Small intestine (tissue), 7 donors: ENCODE measurements at regions not wholly inside any gene's neighbourhood (a gene's known extent, or its start where the extent isn't known, plus 50 kb on each side); places are given as distances from the start of the nearest gene placed in this dataset.
A peak's percentile ranks its signal among the peaks of the same experiment; 100 is the strongest.

Experiments
- DNase-seq, 2 donors: peaks; one replicate each; pipeline versions ENCODE4 v3.0.0 to v3.0.0-alpha.2; 2013
- FAIRE-seq: peaks from 2 replicates; lab custom pipeline; 2012; peaks lifted over from hg19 to GRCh38; lab: Jason Lieb, UNC
- H3K27ac ChIP-seq, 3 donors: one replicate each; pipeline ENCODE4 v1.5.1; 2013; ENCODE audit warnings: low read length in 2 of 3, mild to moderate bottlenecking in 2 of 3, control low read depth in 1 of 3, inconsistent platforms in 1 of 3, low read depth in 1 of 3, moderate library complexity in 1 of 3
- H3K27me3 ChIP-seq, 3 donors: one replicate each; pipeline ENCODE4 v1.6.1; 2013; ENCODE audit warnings: low read length in 3 of 3, inconsistent platforms in 1 of 3; ENCODE audit not compliant: control insufficient read depth in 3 of 3, insufficient read depth in 3 of 3
- H3K36me3 ChIP-seq, 3 donors: one replicate each; pipeline ENCODE4 v1.6.1; 2013; ENCODE audit warnings: low read length in 3 of 3, inconsistent platforms in 1 of 3, low read depth in 1 of 3, mild to moderate bottlenecking in 1 of 3, moderate library complexity in 1 of 3; ENCODE audit not compliant: control insufficient read depth in 3 of 3, insufficient read depth in 2 of 3
- H3K4me1 ChIP-seq, 3 donors: one replicate each; pipeline ENCODE4 v1.6.1; 2013; ENCODE audit warnings: low read length in 2 of 3, inconsistent platforms in 1 of 3, low read depth in 1 of 3, mild to moderate bottlenecking in 1 of 3, moderate library complexity in 1 of 3; ENCODE audit not compliant: control insufficient read depth in 3 of 3, insufficient read depth in 2 of 3
- H3K4me3 ChIP-seq, 3 donors: one replicate each; pipeline ENCODE4 v1.5.1; 2013; ENCODE audit warnings: low read length in 3 of 3, control low read depth in 1 of 3, inconsistent platforms in 1 of 3, low read depth in 1 of 3, mild to moderate bottlenecking in 1 of 3, moderate library complexity in 1 of 3
- H3K9me3 ChIP-seq, 2 donors: one replicate each; pipeline ENCODE4 v1.6.1; 2013; ENCODE audit warnings: low read depth in 1 of 2, low read length in 1 of 2; ENCODE audit not compliant: control insufficient read depth in 2 of 2, insufficient read depth in 1 of 2
- whole genome bisulfite sequencing, 3 donors: extraction: QIAGEN DNeasy Blood & Tissue Kit; methylation state at CpG; one replicate each; pipeline ENCODE4 v1.1.7; 2013; 5-methylcytosine and 5-hydroxymethylcytosine counted together
- donor health status: healthy with polysubstance abuse.
- donor health status: control.
- donor health status: control.
- donor health status: Bipolar disorder and iron deficiency.
- donor health status: healthy.

- WGBS, 3 donors: 82 to 95% (median 92%) methylated on average over 4 of the region's 4 CpGs
- DNase-seq (no peak), FAIRE-seq (no peak)
- H3K27ac ChIP-seq: no peak overlapping the region
- peaks cover 0 to 3% (median 0%) of the 10 kb centered on the region in 3 donors for H3K4me1 ChIP-seq
- no peaks in the 10 kb centered on the region for H3K9me3 ChIP-seq
- H3K27me3 ChIP-seq: no peaks in the 10 kb centered on the region
- H3K4me3 ChIP-seq: no peak overlapping the region
- H3K36me3 ChIP-seq: no peaks in the 10 kb centered on the region
These were observed 55.5 kb downstream of the MID1IP1 start for GRCh38 chrX:38856670-38857265.

- Histone ChIP-seq H3K27ac (no peak overlapping the region), H3K9me3 (no peaks in the 10 kb centered on the region), H3K4me1 (peaks cover 0 to 3% (median 0%) of the 10 kb centered on the region in 3 donors), H3K4me3 (no peak overlapping the region), H3K36me3 (no peaks in the 10 kb centered on the region), H3K27me3 (no peaks in the 10 kb centered on the region)
- FAIRE-seq (no peak), DNase-seq (no peak)
- 57 to 81% (median 73%) methylated on average over 5 of the region's 5 CpGs for WGBS, 3 donors
These were observed 56.7 kb downstream of the MID1IP1 start for GRCh38 chrX:38857736-38858523.

GRCh38 chrX:38859602-38860001 is 58.3 kb downstream of the MID1IP1 start:
- FAIRE-seq (no peak), DNase-seq (no peak)
- no peak overlapping the region for H3K27ac ChIP-seq
- H3K4me3 ChIP-seq: no peak overlapping the region
- H3K36me3 ChIP-seq: no peaks in the 10 kb centered on the region
- peaks cover 0 to 5% (median 0%) of the 10 kb centered on the region in 3 donors for H3K4me1 ChIP-seq
- H3K9me3 ChIP-seq: no peaks in the 10 kb centered on the region
- H3K27me3 ChIP-seq: no peaks in the 10 kb centered on the region

GRCh38 chrX:38860106-38861013 is 59.1 kb downstream of the MID1IP1 start:
- Histone ChIP-seq H3K27ac (no peak overlapping the region), H3K4me3 (no peak overlapping the region), H3K27me3 (no peaks in the 10 kb centered on the region), H3K36me3 (no peaks in the 10 kb centered on the region), H3K9me3 (no peaks in the 10 kb centered on the region), H3K4me1 (peaks cover 0 to 5% (median 0%) of the 10 kb centered on the region in 3 donors)
- WGBS, 3 donors: 32 to 53% (median 47%) methylated on average over 4 of the region's 4 CpGs
- FAIRE-seq (no peak), DNase-seq (peak in 1 of 2 donors; percentile 42)

- no peak for DNase-seq
- H3K4me1 ChIP-seq: peaks cover 0 to 5% (median 0%) of the 10 kb centered on the region in 3 donors
- H3K27ac ChIP-seq: no peak overlapping the region
- no peaks in the 10 kb centered on the region for H3K9me3 ChIP-seq
- no peak overlapping the region for H3K4me3 ChIP-seq
- no peak for FAIRE-seq
- H3K27me3 ChIP-seq: no peaks in the 10 kb centered on the region
- 72 to 74% (median 73%) methylated on average over 2 of the region's 2 CpGs for WGBS, 3 donors
- no peaks in the 10 kb centered on the region for H3K36me3 ChIP-seq
These were observed 60.2 kb downstream of the MID1IP1 start for GRCh38 chrX:38861489-38861888.

- DNase-seq (no peak), FAIRE-seq (no peak)
- no peaks in the 10 kb centered on the region for H3K27me3 ChIP-seq
- no peaks in the 10 kb centered on the region for H3K9me3 ChIP-seq
- H3K36me3 ChIP-seq: no peaks in the 10 kb centered on the region
- H3K4me1 ChIP-seq: peaks cover 0 to 5% (median 0%) of the 10 kb centered on the region in 3 donors
- no peak overlapping the region for H3K4me3 ChIP-seq
- 67 to 80% (median 70%) methylated on average over 2 to 3 of the region's 3 CpGs for WGBS, 3 donors
- H3K27ac ChIP-seq: no peak overlapping the region
These were observed 60.8 kb downstream of the MID1IP1 start for GRCh38 chrX:38862100-38862499.

- Histone ChIP-seq H3K36me3 (no peaks in the 10 kb centered on the region), H3K9me3 (no peaks in the 10 kb centered on the region), H3K27me3 (no peaks in the 10 kb centered on the region), H3K4me1 (peaks cover 0 to 5% (median 0%) of the 10 kb centered on the region in 3 donors), H3K4me3 (no peak overlapping the region), H3K27ac (no peak overlapping the region)
- DNase-seq (peak in 1 of 2 donors; percentile 58), FAIRE-seq (no peak)
- WGBS, 3 donors: 22 to 50% (median 43%) methylated on average over 1 of the region's 1 CpG
These were observed 62.9 kb downstream of the MID1IP1 start for GRCh38 chrX:38864165-38864564.

- FAIRE-seq: no peak
These were observed 67.1 kb downstream of the MID1IP1 start for GRCh38 chrX:38868321-38868720.

More at GRCh38 chrX:38868321-38868720, 67.1 kb downstream of the MID1IP1 start:
- 86 to 92% (median 89%) methylated on average over 6 of the region's 6 CpGs for WGBS, 3 donors
- no peak overlapping the region for H3K4me3 ChIP-seq
- no peaks in the 10 kb centered on the region for H3K36me3 ChIP-seq
- H3K9me3 ChIP-seq: no peaks in the 10 kb centered on the region
- H3K27ac ChIP-seq: no peak overlapping the region
- DNase-seq: no peak
- H3K27me3 ChIP-seq: no peaks in the 10 kb centered on the region
- peaks cover 0 to 2% (median 0%) of the 10 kb centered on the region in 3 donors for H3K4me1 ChIP-seq
